Fibroblast of pulmonary artery (primary cell): ENCODE measurements at regions not wholly inside any gene's neighbourhood (a gene's known extent, or its start where the extent isn't known, plus 50 kb on each side); places are given as distances from the start of the nearest gene placed in this dataset.

Experiments used
- DNase-seq: peaks from one replicate; pipeline ENCODE4 v3.0.0-alpha.2; 2010; ENCODE audit warnings: low read depth
- H3K4me3 ChIP-seq: replicated peaks from 2 replicates; pipeline ENCODE4 v1.5.1; 2011; ENCODE audit warnings: low read depth, mild to moderate bottlenecking, control low read depth, low read length, moderate library complexity
- CTCF ChIP-seq: IDR thresholded peaks from 2 replicates; pipeline ENCODE4 v1.5.1; 2011; ENCODE audit warnings: mild to moderate bottlenecking, control low read depth, low read length, inconsistent platforms; ENCODE audit errors: missing control alignments

GRCh38 chr17:73749928-73750605, 105.8 kb upstream of the SDK2 start:
- TF ChIP-seq CTCF, result no peak
- no peak overlapping the region for H3K4me3 ChIP-seq
- no peak for DNase-seq

- TF ChIP-seq CTCF, result no peak
- no peak overlapping the region for H3K4me3 ChIP-seq
- DNase-seq, result no peak
Observed at GRCh38 chr17:73750975-73751374, 106.7 kb upstream of the SDK2 start.

DNA sequence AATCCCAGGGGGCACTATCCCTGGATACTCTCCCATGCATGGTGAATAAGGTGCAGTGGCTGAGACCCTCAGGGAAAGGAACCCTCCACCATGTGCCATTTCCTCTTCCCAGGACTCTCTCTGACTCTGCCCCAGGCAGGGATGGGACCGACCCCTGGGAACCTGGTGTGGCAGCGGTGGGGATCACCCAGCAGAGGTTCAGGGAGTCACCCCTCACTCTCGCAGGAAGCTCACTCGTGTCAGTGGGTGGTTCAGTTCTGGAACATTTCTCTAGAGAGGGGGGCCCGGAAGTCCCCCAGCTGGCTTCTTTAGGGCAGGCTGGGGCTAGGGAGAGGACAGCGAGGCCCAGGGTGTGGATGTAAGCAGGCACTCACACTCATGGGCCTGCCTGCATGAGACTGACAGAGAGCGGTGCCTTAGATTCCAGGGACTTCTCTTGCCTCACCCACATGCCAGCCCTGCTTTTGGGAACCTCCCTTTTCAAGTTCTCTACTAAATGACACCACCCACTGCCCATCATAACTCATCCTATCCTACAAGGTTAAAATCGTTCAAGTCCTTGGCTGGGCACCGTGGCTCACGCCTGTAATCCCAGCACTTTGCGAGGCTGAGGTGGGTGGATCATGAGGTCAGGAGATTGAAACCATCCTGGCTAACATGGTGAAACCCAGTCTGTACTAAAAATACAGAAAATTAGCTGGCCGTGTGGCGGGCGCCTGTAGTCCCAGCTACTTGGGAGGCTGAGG, 109.7 kb upstream of the SDK2 start:
- no peak for TF ChIP-seq CTCF
- DNase-seq, result no peak

GRCh38 chr17:73754886-73755400, 110.7 kb upstream of the SDK2 start:
- DNase-seq, result no peak
- TF ChIP-seq CTCF, result no peak

More for the DNA sequence above, 109.7 kb upstream of the SDK2 start:
- no peak overlapping the region for H3K4me3 ChIP-seq

GRCh38 chr17:73757420-73757819, 113.2 kb upstream of the SDK2 start:
- no peak for TF ChIP-seq CTCF
- no peak for DNase-seq
- no peak overlapping the region for H3K4me3 ChIP-seq

More at GRCh38 chr17:73754886-73755400, 110.7 kb upstream of the SDK2 start:
- no peak overlapping the region for H3K4me3 ChIP-seq

- no peak for DNase-seq
- TF ChIP-seq CTCF, result no peak
- H3K4me3 ChIP-seq, result no peak overlapping the region
Observed at GRCh38 chr17:73758245-73758644, 114.0 kb upstream of the SDK2 start.
